ES-I3 (cell line): ENCODE measurements at regions not wholly inside any gene's neighbourhood (a gene's known extent, or its start where the extent isn't known, plus 50 kb on each side); places are given as distances from the start of the nearest gene placed in this dataset.
"Not testable (repeated sequence)": the region's sequence is repeated elsewhere in the genome, so short reads cannot be mapped to it uniquely, and the experiment has no call there.

ENCODE experiments used
- H3K36me3 ChIP-seq: 2 replicates; pipeline ENCODE4 v1.6.1; 2013; ENCODE audit warnings: mild to moderate bottlenecking, low read length, control low read depth, moderate library complexity; ENCODE audit not compliant: insufficient read depth
- H3K4me1 ChIP-seq: 2 replicates; pipeline ENCODE4 v1.6.1; 2013; ENCODE audit warnings: mild to moderate bottlenecking, control low read depth, low read length; ENCODE audit not compliant: insufficient read depth
- H3K9ac ChIP-seq: 2 replicates; pipeline ENCODE4 v1.6.1; 2013; ENCODE audit warnings: low read depth, mild to moderate bottlenecking, low read length, moderate library complexity
- H3K9me3 ChIP-seq: 2 replicates; pipeline ENCODE4 v1.6.1; 2013; ENCODE audit warnings: mild to moderate bottlenecking, low read length, moderate library complexity; ENCODE audit not compliant: control insufficient read depth, insufficient read depth

- Histone ChIP-seq H3K9ac (no peak overlapping the region), H3K4me1 (peaks cover 11% of the 10 kb centered on the region), H3K9me3 (0 out of 2 replicates have a peak, but pooled peaks cover 3% of the 10 kb centered on the region), H3K36me3 (no peaks in the 10 kb centered on the region)
Observed at GRCh38 chr2:57407772-57408201, 638.8 kb upstream of the VRK2 start.

- no peaks in the 10 kb centered on the region for H3K36me3 ChIP-seq
- peaks cover 11% of the 10 kb centered on the region for H3K4me1 ChIP-seq
- H3K9me3 ChIP-seq, result 0 out of 2 replicates have a peak, but pooled peaks cover 3% of the 10 kb centered on the region
- no peak overlapping the region for H3K9ac ChIP-seq
Observed at GRCh38 chr2:57408587-57408986, 638.0 kb upstream of the VRK2 start.

GRCh38 chr2:57417007-57417406 is 629.6 kb upstream of the VRK2 start:
- Histone ChIP-seq H3K4me1 (no peaks in the 10 kb centered on the region), H3K9ac (no peak overlapping the region), H3K36me3 (no peaks in the 10 kb centered on the region), H3K9me3 (no peaks in the 10 kb centered on the region)

DNA sequence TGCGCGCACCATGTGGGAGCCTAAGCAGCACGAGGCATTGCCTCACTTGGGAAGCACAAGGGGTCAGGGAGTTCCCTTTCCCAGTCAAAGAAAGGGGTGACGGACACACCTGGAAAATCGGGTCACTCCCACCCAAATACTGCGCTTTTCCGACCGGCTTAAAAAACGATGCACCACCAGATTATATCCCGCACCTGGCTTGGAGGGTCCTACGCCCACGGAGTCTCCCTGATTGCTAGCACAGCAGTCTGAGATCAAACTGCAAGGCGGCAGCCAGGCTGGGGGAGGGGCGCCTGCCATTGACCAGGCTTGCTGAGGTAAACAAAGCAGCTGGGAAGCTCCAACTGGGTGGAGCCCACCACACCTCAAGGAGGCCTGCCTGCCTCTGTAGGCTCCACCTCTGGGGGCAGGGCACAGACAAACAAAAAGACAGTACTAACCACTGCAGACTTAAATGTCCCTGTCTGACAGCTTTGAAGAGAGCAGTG is 627.7 kb upstream of the VRK2 start:
- not testable (repeated sequence) for H3K36me3 ChIP-seq, H3K9me3 ChIP-seq, H3K4me1 ChIP-seq
- H3K9ac ChIP-seq, result peak overlapping the region; percentile 33; the same call in 1 of the 2 replicates

GRCh38 chr2:57429831-57430230 is 616.8 kb upstream of the VRK2 start:
- no peaks in the 10 kb centered on the region for H3K36me3 ChIP-seq
- H3K9me3 ChIP-seq, result no peaks in the 10 kb centered on the region
- H3K4me1 ChIP-seq, result no peaks in the 10 kb centered on the region
- no peak overlapping the region for H3K9ac ChIP-seq

- H3K9ac ChIP-seq, result no peak overlapping the region
- H3K36me3 ChIP-seq, result no peaks in the 10 kb centered on the region
- H3K4me1 ChIP-seq, result no peaks in the 10 kb centered on the region
- no peaks in the 10 kb centered on the region for H3K9me3 ChIP-seq
Observed at GRCh38 chr2:57432528-57432927, 614.1 kb upstream of the VRK2 start.

- Histone ChIP-seq H3K9ac (no peak overlapping the region), H3K9me3 (no peaks in the 10 kb centered on the region), H3K36me3 (no peaks in the 10 kb centered on the region), H3K4me1 (no peaks in the 10 kb centered on the region)
Observed at GRCh38 chr2:57434441-57434840, 612.2 kb upstream of the VRK2 start.

DNA sequence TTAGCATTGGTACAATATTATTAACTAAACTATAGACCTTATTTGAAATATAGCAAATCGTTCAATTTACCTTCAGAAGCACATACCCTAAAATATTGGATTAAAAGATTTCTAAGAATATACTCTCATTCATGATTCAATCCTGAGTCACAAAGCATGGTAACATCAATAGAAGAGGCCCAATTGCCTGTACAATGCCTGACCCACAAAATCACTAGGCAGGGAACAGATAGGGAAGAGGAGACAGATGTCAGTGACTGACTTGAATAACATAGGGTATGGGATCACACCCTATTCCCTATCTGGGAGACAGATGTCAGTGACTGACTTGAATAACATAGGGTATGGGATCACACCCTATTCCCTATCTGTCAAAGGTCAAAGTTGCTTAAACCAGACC is 611.6 kb upstream of the VRK2 start:
- Histone ChIP-seq H3K9ac (no peak overlapping the region), H3K36me3 (no peaks in the 10 kb centered on the region), H3K9me3 (no peaks in the 10 kb centered on the region), H3K4me1 (no peaks in the 10 kb centered on the region)

DNA sequence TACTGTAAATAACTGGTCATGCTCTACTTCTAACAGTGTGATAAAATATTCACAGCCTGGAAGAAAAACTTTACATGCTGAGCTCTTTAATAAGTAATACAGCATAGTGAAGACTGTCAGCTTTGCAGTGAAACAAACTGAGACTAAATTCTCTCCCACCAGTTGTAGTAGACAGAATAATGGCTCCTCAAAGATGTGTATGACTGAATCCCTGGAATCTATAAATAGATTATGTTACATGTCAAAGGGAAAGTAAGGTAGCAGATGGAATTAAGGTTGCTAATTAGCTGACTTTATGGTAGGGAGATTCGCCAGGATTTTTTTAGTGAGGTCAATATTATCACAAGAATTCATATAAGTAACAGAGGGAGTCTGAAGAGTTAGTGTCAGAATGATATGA is 609.5 kb upstream of the VRK2 start:
- Histone ChIP-seq H3K9ac (no peak overlapping the region), H3K4me1 (no peaks in the 10 kb centered on the region), H3K36me3 (no peaks in the 10 kb centered on the region), H3K9me3 (no peaks in the 10 kb centered on the region)

DNA sequence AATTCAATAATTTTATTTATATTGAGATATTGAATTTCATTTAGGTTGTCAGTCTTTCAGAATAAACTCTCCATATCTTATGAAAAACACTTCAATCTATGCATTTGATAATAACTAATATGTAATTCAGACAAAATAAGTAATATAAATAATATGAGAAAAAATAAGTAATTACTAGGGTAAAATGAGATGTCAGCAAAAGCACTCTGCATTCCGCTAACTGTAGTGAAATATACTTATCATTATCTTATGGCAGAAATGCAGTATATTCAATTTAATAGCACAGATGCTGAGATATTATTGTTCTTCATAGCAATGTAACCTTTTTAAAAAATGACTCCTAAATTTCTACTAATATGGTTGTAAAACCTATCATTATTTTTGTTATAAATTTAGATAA is 606.2 kb upstream of the VRK2 start:
- Histone ChIP-seq H3K4me1 (no peaks in the 10 kb centered on the region), H3K9me3 (no peaks in the 10 kb centered on the region), H3K36me3 (no peaks in the 10 kb centered on the region), H3K9ac (no peak overlapping the region)

DNA sequence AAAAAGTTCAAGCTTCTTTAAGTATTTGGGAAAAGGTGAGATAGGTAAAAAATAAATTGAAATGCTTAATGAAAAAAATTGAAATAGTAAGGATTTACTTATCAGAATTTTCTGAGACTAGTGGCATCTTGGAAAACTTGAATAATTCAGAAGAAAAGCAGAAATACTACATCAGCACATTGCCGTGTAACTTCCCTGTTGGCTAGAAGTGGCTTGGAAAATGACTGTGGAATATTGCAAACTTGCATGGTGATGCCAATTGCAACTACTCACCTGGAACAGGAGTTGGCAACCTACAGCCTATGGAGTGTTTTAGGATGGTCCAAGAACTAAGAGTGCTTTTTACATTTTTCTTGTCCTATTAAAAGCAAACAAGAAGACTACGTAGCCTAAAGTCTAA is 603.5 kb upstream of the VRK2 start:
- H3K9me3 ChIP-seq, result no peaks in the 10 kb centered on the region
- H3K36me3 ChIP-seq, result no peaks in the 10 kb centered on the region; the same call in 1 of the 2 replicates
- no peaks in the 10 kb centered on the region for H3K4me1 ChIP-seq
- H3K9ac ChIP-seq, result no peak overlapping the region

DNA sequence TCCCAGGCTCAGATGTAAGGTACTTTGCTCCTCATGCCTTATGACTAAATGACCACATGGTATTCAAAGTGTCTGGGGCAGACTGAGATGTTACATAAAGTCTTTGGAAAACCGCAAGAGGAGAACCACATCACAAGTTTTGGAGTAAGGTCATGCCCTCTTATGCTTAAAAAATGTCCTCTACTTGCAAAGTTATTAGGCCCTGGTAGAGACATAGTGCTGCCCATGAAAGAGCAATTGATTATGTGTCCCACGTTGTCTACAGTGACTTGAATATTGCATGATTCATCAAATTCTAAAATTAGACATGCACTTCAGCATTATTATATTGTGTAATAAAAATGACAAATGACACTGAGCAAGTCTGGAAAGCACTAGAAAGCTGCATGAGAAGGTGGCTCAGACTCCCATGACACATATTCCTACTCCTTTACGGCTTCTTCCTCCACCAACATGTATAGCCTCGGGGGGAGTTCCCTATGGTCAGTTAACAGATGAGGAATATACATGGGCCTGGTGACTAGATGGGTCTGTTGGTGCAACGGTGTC is 602.6 kb upstream of the VRK2 start:
- Histone ChIP-seq H3K9me3 (no peaks in the 10 kb centered on the region), H3K9ac (no peak overlapping the region), H3K36me3 (no peaks in the 10 kb centered on the region; the same call in 1 of the 2 replicates), H3K4me1 (no peaks in the 10 kb centered on the region)

- no peak overlapping the region for H3K9ac ChIP-seq
- no peaks in the 10 kb centered on the region for H3K4me1 ChIP-seq
- no peaks in the 10 kb centered on the region; the same call in 1 of the 2 replicates for H3K36me3 ChIP-seq
- H3K9me3 ChIP-seq, result no peaks in the 10 kb centered on the region
Observed at GRCh38 chr2:57444752-57445430, 601.7 kb upstream of the VRK2 start.

GRCh38 chr2:57448816-57449215 is 597.8 kb upstream of the VRK2 start:
- no peaks in the 10 kb centered on the region for H3K9me3 ChIP-seq
- H3K36me3 ChIP-seq, result no peaks in the 10 kb centered on the region; the same call in 1 of the 2 replicates
- H3K4me1 ChIP-seq, result no peaks in the 10 kb centered on the region
- no peak overlapping the region for H3K9ac ChIP-seq

DNA sequence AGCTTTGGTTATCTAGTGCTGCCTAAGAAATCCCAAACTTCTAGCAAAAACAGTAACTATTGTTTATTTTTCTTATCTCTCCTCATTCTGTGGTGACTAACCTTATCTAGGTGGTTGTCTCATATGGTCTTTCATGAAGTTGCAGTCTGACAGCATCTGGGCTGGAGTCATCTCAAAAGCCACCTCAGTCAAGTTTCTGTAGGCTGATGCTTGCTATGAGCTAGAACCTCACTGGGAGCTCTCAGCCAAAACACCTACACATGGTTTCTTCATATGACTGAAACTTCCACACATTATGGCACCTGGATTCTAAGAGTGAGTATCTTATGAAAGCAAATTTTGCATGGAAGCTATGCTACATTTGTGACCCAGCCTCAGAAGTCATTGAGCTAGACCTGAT is 596.4 kb upstream of the VRK2 start:
- Histone ChIP-seq H3K9ac (no peak overlapping the region), H3K36me3 (no peaks in the 10 kb centered on the region; the same call in 1 of the 2 replicates), H3K4me1 (no peaks in the 10 kb centered on the region), H3K9me3 (no peaks in the 10 kb centered on the region)
